ENCODE measurements at regions not wholly inside any gene's neighbourhood (a gene's known extent, or its start where the extent isn't known, plus 50 kb on each side); places are given as distances from the start of the nearest gene placed in this dataset.
"Not testable (repeated sequence)": the region's sequence is repeated elsewhere in the genome, so short reads cannot be mapped to it uniquely, and the experiment has no call there.

DNA sequence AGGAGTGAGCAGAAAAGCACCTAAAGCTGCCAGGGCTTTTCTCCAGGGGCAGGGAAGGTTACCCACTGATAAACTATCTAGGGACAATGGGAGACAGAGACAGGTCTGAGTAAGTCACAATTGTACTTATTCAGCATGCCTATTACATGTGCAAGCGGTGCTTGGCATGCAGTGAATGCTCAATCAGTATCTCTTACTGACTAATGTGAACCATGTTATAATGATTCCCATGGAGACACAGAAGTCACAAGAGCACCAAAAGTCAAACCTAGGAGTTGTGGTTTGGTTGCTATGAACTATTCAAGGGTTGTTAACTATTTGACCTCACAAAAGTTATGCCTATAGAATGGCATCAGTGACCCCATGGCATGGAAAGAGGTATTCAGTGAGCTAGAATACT lies 50.0 kb upstream of the RASGRP1 start:
- no peak for DNase-seq (ENCODE audit: low spot score)

DNA sequence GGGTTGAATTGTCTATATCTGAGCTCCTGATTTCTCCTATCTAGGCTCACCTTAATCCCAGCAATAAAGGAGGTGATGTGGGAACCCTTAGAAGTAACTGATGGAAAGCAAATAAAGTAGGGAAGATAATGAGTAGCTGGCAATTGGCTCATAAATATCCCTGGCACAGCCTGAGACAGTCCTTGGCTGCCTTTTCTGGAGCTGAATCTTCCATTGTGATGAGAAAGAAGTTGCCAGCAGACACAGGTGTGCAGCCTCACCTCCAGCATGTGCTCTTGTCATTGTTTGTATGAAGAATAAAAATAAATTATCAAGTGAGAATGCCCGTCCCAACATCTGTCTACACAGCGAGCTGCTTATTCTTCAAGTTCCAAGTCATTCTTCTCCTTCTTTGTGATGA lies 53.2 kb upstream of the RASGRP1 start:
- DNase-seq (ENCODE audit: low spot score): no peak

DNA sequence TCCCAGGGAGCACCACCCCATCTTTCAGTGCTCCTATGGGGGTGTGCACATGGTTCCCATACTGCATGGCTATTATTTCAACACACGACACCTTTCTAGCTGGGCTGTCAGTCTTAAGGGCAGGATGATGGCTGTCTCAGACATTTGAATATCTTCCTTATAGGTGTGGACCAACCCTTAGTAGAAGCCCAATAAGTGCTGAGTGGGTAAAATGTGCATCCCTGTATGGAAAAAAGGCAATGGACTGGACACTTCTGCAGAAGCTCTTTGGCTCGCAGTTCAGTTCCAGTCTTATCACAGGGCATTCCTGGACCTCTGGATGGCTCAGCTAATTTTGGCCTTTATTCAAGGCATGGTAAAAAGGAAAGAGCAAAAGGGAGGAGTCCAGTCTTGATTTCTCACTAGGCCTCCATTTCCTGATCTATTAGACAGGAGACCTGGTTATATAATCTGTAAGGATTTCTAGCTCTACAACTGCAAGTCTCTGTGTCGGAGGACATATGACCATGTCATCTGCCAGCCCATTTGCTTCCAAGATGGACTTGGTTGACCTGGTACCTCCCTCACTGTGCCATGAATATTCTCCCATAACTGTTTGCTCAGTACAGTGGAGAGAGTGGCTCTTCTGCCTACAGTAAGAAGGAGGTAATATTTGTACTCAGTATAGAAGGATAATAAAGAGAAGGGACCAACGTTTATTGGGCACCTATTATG lies 53.8 kb upstream of the RASGRP1 start:
- no peak for DNase-seq (ENCODE audit: low spot score)

DNA sequence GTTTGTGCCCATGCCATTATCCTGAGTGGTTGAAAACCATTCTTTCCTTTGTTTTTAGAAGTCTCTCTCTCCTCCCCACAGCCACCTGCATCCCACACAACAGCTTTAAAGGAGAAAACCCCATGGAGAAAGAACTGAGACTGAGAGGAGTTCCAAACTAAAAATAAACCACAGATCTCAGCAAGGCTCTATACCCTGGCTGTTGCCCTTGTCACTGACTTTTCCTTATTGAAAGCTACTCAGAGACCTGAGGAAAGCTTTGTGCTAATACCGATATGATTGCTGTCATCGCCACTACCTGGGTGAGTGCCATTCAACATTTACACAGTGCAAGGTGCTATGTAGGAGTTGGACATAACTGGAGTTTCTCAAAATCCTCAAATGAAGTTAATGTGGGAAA lies 55.5 kb upstream of the RASGRP1 start:
- no peak for DNase-seq (ENCODE audit: low spot score)

DNA sequence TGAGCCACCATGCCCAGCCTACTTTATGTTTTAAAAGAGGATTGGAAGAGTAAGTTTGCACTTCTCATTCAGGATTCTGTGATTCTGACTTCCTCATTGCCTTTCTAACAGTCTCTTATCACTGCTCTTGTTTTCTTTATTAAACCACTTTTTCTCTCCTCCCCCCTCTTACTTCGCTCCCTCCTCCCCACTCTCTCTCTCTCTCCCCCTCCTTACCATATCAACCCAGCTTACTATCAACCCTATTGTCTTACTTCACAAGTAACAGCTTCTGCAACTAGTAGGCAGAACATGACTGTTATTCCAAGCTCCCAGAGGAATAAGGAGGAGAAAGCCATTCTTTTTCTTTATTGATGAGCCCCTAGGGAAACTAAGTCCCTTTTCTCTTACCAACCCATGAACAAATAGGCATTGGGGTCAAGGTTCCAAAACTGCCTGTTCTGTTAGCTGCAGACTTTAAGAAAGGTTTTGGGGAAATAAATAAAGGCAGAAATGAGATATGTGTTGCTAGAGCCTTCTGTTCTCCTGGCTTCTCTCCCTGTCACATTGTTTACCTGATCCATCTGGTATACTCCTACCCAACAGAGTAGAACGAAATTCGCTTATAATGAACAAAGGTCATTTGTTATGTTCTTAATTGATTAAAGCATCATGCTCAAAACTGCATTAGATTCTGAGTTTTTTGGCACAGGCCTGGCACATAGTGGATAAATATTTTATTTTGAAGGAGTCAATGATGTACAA lies 56.4 kb upstream of the RASGRP1 start:
- DNase-seq (ENCODE audit: low spot score): no peak

DNA sequence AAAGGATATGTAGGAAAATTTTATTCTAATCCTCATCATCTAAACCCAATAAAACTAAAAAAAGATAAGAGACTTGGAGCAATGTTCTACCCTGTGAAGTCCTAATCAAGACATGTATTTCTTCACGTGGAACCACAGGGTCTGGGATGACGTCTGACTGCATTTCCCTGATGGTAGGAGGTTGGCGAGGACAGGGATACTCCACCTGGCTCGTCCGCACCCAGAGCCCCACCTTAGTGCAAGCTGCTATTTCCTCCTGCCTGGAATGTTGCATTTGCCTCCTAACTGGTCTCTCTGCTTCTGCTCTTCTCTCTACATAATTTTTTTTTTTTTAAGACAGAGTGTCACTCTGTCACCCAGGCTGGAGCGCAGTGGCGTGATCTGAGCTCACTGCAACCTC lies 57.7 kb upstream of the RASGRP1 start:
- DNase-seq (ENCODE audit: low spot score): no peak

DNA sequence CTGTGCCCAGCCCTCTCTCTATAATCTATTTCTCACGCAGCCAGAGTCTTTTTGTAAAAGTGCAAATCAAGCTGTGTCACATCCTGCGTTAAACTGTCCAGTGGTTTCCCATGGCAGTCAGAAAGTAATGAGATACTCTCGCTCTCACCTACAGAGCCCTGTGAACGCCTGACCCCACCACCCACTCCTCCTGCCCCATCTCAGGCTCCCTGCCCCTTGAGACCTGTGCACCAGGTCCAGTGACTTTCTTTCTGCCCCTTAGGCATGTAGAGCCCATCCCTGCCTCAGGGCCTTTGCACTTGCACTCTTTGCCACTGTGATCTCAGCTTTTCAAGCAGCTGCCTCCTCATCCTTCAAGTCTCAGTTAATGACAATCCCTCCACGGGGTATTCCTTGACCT lies 58.3 kb upstream of the RASGRP1 start:
- no peak for DNase-seq (ENCODE audit: low spot score)

DNA sequence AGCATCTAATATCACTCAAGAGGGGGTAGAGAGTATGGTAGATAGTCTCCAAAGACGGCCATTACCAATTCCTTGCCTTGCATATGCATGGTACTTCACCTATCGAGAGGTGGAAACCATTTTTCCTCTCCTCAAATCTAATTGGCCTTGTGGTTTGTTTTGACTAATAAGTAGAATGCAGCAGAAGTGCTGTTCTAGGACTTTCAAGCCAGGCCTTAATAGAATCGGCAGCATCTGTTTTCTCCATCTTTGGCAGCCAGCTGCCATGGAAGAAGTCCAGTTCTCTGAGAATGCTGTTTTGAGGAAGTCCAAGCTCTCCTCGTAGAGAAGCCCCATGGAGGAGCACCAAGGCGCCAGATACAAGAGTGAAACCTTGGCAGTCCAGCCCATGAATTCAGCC lies 59.1 kb upstream of the RASGRP1 start:
- no peak for DNase-seq (ENCODE audit: low spot score)

DNA sequence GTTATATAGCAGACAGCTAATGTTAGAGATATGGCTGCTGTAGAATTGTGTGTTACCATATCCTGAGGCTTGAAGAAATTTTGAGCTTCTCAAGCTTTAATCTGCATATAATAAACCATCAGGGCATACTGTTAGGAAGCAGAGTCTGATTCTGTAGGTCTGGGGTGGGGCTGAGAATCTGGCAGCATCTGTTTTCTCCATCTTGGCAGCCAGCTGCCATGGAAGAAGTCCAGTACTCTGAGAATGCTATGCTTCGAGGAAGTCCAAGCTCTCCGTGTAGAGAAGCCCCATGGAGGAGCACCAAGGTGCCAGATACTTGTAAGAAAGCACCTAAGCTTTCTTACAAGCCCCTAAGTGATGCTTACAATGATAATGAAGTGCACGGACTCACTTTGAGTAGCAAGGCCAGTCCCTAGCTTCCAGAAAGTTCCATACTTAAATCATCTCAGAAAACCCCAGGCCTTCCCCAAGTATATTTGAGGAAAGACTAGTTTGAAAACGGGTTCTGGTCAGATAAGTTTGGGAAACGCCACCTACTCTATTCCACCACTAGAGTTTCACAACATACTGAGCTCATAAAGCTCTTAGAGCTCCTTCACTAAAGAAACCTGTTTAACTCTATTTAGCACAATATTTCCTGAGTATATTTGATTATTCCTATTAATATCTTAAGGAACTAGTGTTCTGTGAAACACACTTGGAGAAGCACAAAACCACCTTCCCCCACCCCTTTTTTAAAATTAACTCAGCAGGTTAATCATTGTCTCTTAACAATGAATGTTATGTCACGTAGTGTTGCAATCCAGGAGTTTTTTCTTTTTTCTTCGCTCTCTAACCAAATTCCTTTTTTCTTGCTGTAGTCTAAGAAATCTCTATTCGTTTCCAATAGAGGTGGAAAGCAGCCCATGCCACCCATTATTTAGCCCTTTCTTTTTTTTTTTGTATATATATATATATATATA lies 59.9 kb upstream of the RASGRP1 start:
- no peak for DNase-seq (ENCODE audit: low spot score)

DNA sequence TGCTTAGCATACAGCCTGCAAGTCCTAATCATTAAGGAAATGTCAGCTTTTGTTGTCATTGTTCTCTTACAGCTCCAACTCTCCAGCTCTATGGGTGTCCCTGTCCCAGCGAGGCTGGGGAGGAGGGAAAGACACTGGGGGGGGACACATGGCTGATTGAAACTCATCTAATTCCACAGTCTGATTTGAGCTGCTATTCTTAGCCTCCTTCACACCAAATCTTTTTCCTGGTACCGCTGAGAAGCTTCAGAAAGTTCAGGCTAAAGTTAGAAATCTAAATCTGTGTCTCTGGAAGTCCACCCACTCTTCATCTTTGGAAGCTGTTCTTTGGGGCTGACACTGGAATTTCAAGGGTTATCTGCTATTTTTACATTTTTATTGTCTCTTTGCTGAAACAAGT lies 61.3 kb upstream of the RASGRP1 start:
- DNase-seq (ENCODE audit: low spot score): no peak

DNA sequence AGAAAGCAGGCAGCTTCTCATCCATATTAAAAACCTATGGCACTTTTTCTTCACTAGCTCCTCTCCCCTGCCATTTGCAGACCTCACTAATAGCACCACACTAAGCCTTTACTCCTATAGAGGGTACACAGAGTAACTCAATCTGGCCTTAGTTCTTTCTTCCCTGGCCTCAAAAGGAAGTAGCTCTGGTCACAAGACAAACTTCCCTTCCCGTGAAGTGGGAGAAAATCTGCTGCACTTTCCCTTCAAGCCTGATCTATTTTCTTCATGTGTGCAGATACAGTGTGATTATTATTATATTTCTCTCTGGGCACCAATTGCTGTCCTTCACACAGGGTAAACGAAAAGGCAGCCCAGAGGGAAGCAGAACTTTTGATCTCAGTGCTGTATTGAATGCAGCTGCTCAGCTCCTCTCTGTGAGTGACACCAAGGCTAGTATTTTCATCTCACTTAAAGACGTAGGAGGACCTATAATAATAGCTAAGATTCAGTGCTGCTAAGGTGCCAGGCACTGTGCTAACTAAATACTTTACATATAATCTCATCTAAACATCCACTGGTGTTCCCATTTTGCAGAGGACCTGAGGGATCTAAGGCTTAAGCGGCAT lies 61.9 kb upstream of the RASGRP1 start:
- no peak for DNase-seq (ENCODE audit: low spot score)

DNA sequence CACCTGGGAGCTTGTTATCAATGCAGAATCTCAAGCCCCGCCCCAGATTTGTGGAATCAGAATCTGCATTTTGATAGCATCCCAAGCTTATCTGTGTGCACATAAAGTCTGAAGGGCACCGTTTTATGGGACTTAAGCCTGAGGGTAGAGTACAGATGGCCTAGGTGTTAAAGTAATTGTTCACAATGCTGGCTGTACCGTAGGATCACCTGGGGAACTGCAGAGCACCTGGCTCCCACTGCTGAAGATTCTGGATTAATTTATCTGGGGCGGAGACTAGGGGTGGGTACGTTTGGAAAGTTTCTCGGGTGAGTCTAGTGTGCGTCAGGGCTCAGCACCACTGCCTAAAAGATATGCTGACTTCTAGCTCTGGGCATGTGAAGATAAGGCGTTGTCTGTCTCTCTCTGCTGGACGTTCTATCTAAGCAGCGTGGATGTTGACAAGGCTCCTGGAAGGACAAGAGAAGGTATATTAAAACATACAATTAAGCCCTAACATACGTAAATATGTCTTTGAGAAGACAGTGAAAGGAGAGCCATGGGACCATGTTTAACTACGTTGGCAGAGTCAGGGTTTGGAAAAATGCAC lies 63.2 kb upstream of the RASGRP1 start:
- no peak for DNase-seq (ENCODE audit: low spot score)

DNA sequence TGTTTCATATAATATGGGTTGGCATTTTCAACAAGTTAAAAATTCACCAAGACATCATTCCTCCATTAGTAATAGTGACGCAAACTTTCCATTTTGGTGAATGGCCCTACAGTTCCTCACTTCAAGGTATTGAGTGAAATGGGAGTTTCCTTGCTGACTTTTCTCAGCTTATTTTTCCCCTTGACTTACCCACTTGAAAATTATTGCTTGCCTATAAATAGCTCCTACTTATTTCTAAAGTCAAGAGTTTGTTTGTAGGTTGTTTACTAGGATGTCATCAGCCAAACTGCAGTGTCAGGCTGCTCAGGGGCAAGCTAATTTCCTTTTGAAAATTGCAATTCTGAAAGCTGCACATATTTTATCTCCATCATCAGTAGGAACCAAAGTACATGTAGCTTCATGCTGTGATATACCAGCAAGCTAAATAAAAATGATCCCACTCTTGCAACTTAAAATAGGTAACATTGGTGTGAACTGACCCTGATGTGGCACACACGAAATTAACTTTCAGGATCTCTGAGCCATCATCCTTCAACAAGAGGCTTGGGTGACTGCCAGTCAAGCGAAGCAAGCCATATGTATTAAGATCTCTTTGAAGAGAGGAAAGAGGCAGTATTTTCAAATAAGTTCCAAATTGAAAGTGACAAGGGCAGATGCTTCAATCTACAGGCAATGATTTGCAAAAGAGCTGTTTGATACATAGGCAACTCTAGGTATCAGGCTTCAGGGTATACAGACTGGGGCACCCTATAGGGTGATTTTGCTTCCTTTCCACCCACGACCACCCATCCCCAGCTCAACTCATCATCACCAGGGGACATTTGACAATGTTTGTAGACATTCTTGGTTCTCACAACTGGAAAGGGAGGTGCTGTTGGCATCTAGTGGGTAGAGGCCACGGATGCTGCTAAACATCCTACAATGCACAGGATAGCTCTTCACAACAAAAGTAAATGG lies 66.8 kb upstream of the RASGRP1 start:
- no peak for DNase-seq (ENCODE audit: low spot score)

DNA sequence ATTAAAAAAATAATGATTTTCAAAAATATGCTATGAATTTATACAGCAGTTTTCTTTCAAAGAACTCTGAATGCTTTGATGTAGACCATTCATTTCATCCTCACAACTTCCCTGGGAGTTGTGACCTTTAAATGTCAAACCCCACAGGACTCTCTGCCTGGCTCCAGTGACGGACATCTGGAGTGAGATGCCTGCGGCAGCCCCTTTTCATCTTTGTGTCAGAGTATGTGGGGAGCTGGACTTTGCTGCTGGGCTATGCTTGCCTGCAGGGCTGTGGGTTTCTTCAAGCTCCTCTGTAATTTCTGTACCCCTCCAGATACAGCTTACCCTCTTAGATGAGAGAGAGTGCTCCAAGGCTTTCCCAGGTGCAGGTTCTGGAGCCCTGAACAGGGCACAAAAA lies 70.6 kb upstream of the RASGRP1 start:
- DNase-seq (ENCODE audit: low spot score): no peak

DNA sequence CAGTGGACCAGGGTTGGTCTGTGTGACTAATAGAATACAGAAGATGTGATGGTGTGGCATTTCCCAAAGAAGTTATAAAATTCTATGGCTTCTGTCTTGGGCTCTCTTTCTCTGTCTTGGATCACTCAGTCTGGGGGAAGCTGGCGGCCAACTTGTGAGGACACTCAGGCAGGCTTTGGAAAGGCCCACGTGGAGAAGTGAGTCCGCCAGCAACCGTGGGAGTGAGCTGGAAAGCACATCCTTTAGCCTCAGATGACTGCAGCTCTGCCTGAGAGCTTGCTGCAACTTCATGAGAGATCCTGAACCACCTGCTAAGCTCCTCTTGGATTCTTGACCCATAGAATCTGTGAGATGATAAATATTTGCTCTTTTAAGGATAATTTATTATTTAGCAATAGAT lies 72.0 kb upstream of the RASGRP1 start:
- no peak for DNase-seq (ENCODE audit: low spot score)

DNA sequence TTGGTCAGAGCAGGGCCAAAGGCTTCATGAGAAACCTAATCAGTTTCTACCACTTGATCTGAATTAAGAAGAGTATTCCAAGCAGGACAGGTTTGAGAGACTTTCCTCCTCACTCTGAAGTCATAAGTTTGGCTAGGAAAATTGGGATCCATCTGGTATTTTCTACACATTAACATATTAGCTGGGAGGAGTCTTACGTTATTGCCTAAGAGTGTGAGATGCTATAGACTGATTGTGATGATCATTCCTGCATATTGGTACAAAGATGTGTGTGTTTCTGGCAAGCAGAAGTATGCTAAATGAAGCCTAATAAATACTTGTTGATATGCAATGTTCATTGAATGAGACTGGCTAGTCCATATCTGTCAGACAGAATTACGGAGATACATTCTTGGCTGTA lies 73.5 kb upstream of the RASGRP1 start:
- DNase-seq (ENCODE audit: low spot score): no peak

DNA sequence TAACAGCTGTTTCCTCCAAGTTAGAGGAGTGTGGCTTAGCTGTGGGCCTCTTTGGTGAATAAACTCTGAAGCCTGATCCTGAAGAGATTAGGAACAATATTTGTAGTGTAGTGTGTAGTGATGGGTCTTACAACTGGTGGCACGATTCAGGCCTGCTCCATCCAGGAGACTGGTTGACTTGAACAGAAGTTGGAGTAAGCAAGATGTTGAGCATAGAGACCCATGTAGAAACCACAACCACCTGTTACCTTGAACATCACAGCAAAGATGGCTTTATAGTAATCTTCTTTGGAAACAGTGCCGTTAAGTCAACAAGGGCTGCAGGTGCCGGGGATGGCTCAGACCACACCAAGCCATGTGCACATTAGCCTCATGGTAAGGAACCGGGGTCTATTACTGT lies 74.2 kb upstream of the RASGRP1 start:
- DNase-seq (ENCODE audit: low spot score): no peak

DNA sequence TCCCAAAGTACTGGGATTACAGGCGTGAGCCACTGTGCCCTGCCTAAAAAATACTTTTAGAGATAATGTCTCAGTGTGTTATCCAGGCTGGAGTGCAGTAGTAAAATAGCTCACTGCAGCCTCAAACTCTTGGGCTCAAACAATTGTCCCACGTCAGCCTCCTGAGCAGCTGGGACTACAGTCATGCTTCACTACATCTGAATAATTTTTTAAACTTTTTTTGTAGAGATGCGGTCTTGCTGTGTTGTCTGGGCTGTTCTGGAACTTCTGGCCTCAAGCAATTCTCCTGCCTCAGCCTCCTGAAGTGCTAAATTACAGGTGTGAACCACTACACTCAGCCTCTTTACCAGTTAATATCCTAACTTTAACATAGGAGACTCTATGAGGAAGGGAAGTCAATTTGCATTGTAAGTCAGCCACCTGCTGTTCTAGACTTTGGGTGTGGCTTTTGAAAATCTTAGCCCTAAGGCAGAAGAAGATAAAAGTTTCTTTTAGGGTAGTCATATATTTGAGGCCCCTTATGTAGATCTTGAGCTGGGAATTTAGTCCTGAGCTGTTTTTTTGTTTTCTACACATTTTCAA lies 78.2 kb upstream of the RASGRP1 start:
- no peak for DNase-seq (ENCODE audit: low spot score)

DNA sequence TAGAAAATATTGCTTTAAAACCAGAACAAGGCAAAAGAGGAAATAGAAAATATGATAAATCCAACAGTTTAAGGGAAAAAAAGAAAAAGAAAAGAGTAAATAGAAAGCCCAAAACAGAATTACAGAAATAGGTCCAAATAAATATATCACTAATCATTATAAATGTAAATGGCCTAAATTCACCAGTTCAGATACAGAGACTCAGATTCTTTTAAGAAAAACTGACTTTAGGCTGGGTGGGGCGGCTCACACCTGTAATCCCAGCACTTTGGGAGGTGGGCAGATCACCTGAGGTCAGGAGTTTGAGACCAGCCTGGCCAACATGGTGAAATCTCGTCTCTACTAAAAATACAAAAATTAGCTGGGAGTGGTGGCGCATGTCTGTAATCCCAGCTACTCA lies 79.7 kb upstream of the RASGRP1 start:
- DNase-seq (ENCODE audit: low spot score): not testable (repeated sequence)

DNA sequence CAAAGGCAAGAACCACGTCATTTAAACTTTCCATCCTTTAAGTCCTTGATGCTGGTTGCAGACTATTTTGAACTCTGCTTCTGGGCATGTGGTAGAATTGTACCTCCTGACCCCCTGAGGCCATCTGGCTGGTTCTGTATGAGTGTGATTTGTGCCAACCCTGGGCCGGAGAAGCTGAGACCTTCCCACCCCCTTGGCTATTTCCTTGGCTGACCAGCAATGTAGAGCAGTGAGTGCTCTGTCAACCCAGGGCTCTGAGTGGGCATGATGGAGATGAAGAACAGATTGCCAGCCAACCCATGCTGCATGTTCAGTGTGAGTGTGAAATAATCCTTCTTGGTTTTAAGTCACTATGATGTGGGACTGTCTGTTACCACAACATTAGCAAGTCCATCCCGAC lies 82.1 kb upstream of the RASGRP1 start:
- DNase-seq (ENCODE audit: low spot score): no peak
